ENCODE measurements at regions not wholly inside any gene's neighbourhood (a gene's known extent, or its start where the extent isn't known, plus 50 kb on each side); places are given as distances from the start of the nearest gene placed in this dataset.

- DNase-seq: no peak
- Histone ChIP-seq H3K9me3 (ENCODE audit: insufficient read depth, low read depth) (no peaks in the 10 kb centered on the region), H3K4me2 (no peak overlapping the region), H2AFZ (no peak overlapping the region), H3K9me2 (ENCODE audit: insufficient read depth) (no peaks in the 10 kb centered on the region), H3K36me3 (ENCODE audit: low read depth) (no peaks in the 10 kb centered on the region), H3K4me3 (no peak overlapping the region), H3K27me3 (ENCODE audit: insufficient read depth, low read depth) (no peaks in the 10 kb centered on the region), H3K4me1 (replicated peaks; ENCODE audit: insufficient read depth) (peaks cover 17% of the 10 kb centered on the region), H3F3A (ENCODE audit: insufficient read depth, low read depth) (peaks cover 12% of the 10 kb centered on the region), H3K79me2 (ENCODE audit: low read depth) (no peaks in the 10 kb centered on the region), H3K27ac (no peak overlapping the region), H4K20me1 (ENCODE audit: insufficient read depth) (no peaks in the 10 kb centered on the region)
- no peak for TF ChIP-seq CTCF (conservative IDR thresholded peaks at IDR 0.05)
- no peak for TF ChIP-seq EZH2 (IDR thresholded peaks at IDR 0.05; ENCODE audit: low read depth)
- intact Hi-C loops (cut with micrococcal nuclease; ENCODE audit: unreplicated experiment): no loop called here
- POLR2A ChIA-PET (ENCODE audit: unreplicated experiment): interaction anchor here (0.6 to 0.7 kb wide), 3 partner anchors 113 to 710 kb away, joined by 4 to 10 read pairs (median 8); no protein-coding TSS in a partner anchor
- BruUV-seq (replicated peaks): no TSS peak
- CTCF ChIA-PET: no interaction called here
Measured at GRCh38 chr6:124877468-124877867, 84.8 kb upstream of the RNF217 start.

- no peak for DNase-seq
- no peak overlapping the region for H3K4me3 ChIP-seq
- H3K27ac ChIP-seq: no peak overlapping the region
- H4K20me1 ChIP-seq (ENCODE audit: insufficient read depth): no peaks in the 10 kb centered on the region
- no peaks in the 10 kb centered on the region for H3K79me2 ChIP-seq (ENCODE audit: low read depth)
- no peak overlapping the region for H2AFZ ChIP-seq
- no peak for TF ChIP-seq EZH2 (IDR thresholded peaks at IDR 0.05; ENCODE audit: low read depth)
- no peak overlapping the region for H3K4me2 ChIP-seq
- no peaks in the 10 kb centered on the region for H3K9me2 ChIP-seq (ENCODE audit: insufficient read depth)
- no peaks in the 10 kb centered on the region for H3K9me3 ChIP-seq (ENCODE audit: insufficient read depth, low read depth)
- H3K27me3 ChIP-seq (ENCODE audit: insufficient read depth, low read depth): no peaks in the 10 kb centered on the region
- peaks cover 34% of the 10 kb centered on the region for H3K4me1 ChIP-seq (replicated peaks; ENCODE audit: insufficient read depth)
- peaks cover 26% of the 10 kb centered on the region for H3F3A ChIP-seq (ENCODE audit: insufficient read depth, low read depth)
- H3K36me3 ChIP-seq (ENCODE audit: low read depth): no peaks in the 10 kb centered on the region
- intact Hi-C loops (cut with micrococcal nuclease; ENCODE audit: unreplicated experiment): no loop called here
- BruUV-seq (replicated peaks): no TSS peak
- ChIA-PET CTCF (no interaction called here), POLR2A (ENCODE audit: unreplicated experiment) (no interaction called here)
Measured at GRCh38 chr6:124879110-124879991, 82.9 kb upstream of the RNF217 start.

GRCh38 chr6:124879992-124880355 lies 82.3 kb upstream of the RNF217 start:
- no peak for DNase-seq
- BruUV-seq (replicated peaks): no TSS peak
- peaks cover 34% of the 10 kb centered on the region for H3K4me1 ChIP-seq (replicated peaks; ENCODE audit: insufficient read depth)
- no peaks in the 10 kb centered on the region for H3K79me2 ChIP-seq (ENCODE audit: low read depth)
- H3K27ac ChIP-seq: no peak overlapping the region
- no peak overlapping the region for H3K4me2 ChIP-seq
- CTCF ChIA-PET: no interaction called here
- TF ChIP-seq CTCF (conservative IDR thresholded peaks at IDR 0.05) (no peak), EZH2 (IDR thresholded peaks at IDR 0.05; ENCODE audit: low read depth) (no peak)
- H3K9me2 ChIP-seq (ENCODE audit: insufficient read depth): no peaks in the 10 kb centered on the region
- no peak overlapping the region for H3K4me3 ChIP-seq
- no peaks in the 10 kb centered on the region for H3K36me3 ChIP-seq (ENCODE audit: low read depth)
- H3F3A ChIP-seq (ENCODE audit: insufficient read depth, low read depth): peaks cover 26% of the 10 kb centered on the region
- POLR2A ChIA-PET (ENCODE audit: unreplicated experiment): no interaction called here
- no peaks in the 10 kb centered on the region for H4K20me1 ChIP-seq (ENCODE audit: insufficient read depth)
- no peak overlapping the region for H2AFZ ChIP-seq
- no peaks in the 10 kb centered on the region for H3K27me3 ChIP-seq (ENCODE audit: insufficient read depth, low read depth)
- H3K9me3 ChIP-seq (ENCODE audit: insufficient read depth, low read depth): no peaks in the 10 kb centered on the region
- intact Hi-C loops (cut with micrococcal nuclease; ENCODE audit: unreplicated experiment): loop anchor here (5.0 kb wide), 2 partner anchors 82 to 322 kb away; partner anchors contain the start of gene RNF217

Measured in PC-9 (cell line).